HG03354 (cell line): ENCODE measurements at regions not wholly inside any gene's neighbourhood (a gene's known extent, or its start where the extent isn't known, plus 50 kb on each side); places are given as distances from the start of the nearest gene placed in this dataset.
"Not testable (repeated sequence)": the region's sequence is repeated elsewhere in the genome, so short reads cannot be mapped to it uniquely, and the experiment has no call there.

ENCODE experiments used
- ATAC-seq: cut with Tn5 transposase; IDR thresholded peaks from one replicate; pipeline ENCODE4 v1.9.1; 2021; ENCODE audit warnings: mild to moderate bottlenecking; ENCODE audit not compliant: unreplicated experiment, poor library complexity, severe bottlenecking

- ATAC-seq, result no peak
These were observed 67.2 kb upstream of the ZNF527 start for GRCh38 chr19:37303591-37304171.

- ATAC-seq, result no peak
These were observed 66.6 kb upstream of the ZNF527 start for GRCh38 chr19:37304190-37304883.

GRCh38 chr19:37304884-37305255, 66.0 kb upstream of the ZNF527 start:
- no peak for ATAC-seq

DNA sequence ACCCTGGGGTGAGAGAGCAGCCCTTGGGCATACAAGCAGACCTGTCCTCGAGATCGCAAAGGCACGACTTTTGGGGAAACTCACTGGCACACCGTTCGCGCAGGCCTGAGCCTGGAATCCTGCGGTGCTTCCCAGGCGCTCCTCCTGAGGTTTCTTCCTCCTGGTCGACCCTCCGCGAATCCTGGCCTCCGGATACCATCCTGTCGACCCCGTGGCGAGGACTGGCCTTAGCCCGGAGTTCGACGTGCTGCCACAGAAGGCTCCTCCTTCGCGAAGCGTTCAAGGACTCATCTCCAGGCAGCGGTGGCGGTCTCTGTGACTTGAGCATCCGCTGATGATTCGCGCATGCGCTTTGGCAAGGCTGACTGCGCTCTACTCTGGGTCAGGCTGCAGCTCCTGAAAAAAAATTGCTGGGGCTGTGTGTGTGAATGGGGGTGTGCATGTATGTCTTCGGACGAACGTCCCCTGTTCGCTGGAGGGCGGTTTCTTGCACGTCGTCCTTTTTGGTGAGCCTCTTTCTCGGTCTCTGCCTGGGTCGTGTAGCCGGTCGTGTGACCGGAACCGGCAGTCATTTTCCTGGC, 64.4 kb upstream of the ZNF527 start:
- ATAC-seq, result no peak

DNA sequence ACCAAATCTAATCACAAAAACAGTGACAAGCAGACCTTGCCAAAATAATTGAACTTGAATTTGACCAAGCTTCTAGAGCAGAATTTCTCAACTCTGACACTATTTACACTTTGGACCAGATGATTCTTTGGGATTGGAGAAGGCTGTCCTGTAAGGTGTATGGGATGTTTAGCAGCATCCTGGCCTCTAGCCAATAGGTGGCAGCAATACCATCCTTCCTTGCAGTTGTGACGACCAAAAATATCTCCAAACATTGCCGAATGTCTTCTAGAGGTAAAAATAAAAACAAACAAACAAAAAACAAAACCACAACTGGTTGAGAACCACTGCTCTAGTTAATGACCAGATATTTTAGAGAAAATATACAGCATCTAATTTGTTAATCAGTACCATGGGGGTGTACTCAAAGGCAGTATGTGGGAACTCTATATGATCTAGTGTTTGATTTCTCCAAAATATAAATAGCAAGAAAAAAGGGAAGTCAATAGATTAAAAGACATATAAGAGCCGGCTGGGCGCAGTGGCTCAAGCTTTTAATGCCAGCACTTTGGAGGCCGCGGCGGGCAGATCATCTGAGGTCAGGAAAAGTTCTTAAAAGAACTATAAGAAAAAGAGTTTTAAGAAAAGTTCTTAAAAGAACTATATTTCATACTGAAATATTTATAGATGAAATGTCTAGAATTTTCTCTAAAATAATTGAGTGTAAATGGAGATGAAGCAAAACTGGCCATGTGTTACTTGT, 60.9 kb upstream of the ZNF527 start:
- ATAC-seq, result no peak

DNA sequence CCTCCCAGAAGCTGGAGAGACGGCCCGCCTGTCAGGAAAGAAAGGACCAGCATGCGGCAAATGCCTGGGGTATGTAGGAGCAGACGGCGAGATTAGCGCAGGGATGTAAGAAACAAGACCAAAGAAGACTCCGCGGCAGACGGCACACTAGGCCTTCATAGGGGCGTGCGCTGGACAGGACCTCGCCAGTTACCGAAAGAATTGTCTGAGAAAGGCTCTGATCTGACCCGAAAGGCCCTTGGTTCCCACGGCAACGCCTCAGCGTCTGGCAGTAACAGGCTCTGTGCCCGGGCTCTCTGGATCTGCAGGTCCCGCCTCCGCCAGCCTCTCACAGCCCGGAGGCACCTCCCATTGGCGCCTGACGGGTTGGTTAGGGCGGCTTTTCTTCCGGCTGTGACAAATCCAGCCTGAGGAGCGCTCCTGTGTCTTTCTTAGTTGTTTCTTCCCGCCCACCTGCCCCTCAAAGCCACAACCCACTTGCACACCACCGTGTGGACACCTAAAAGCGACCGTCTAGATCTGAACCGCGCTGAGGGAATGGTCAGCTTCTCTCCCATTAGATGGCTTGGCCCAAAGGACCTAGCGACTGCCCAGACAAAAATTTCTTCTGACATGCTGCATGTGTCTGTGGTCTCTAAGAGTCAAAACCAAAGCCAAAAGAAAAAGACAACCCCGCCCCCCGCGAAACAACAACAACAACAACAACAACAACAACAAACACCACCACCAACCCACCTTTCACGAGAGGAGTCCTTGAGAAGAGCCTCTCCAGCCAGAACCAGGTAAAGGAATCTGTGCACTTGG, 58.2 kb upstream of the ZNF527 start:
- ATAC-seq, result not testable (repeated sequence)

DNA sequence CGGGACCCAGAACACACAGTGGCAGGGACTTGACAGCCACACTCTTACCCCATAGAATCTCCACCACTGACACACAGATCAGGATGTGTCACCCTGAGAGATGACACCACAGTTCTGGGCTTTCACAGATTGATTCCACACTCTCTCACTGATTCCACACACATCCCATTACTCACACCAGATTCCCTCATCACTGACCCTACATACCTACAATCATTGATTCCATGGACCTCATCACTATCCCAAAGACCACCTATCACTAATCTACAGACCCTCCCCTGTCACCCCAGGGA, 57.6 kb upstream of the ZNF527 start:
- ATAC-seq, result no peak

DNA sequence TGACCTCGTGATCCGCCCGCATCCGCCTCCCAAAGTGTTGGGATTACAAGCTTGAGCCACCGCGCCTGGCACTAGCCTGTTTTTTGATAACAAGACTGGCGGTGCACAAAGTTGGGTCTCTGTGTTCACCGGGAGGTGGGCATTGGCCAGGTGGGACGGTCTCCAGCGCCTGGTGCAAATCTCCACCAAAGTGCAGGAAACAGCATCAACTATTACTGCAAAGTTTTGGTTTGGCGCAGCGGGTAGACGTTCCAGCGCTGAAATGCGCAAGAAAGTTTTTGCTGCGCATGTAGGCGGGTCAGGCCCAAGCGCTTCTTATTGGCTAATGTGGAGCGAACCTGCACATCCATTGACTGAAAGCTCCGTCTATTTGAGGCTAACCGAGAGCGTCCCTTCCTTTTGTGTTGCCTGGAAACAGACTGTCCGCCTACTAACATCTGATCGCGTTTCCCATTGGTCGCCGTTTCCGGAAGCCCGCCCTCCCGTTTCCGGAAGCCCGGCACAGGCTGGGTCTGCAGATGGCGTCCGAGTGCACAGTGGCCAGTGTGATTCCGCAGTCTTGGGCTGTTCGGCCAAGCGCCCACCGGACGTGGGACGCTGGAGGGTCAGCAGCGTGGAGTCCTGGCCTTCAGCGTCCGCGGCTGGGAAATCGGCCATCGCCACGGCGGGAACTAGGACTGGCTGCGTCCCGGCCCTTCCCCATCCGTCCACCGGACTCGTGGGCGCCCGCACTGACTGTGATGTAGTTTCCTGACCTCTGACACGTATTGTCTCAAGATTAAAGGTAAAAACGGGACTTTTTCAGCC, 53.3 kb upstream of the ZNF527 start:
- ATAC-seq, result peak; percentile 97

DNA sequence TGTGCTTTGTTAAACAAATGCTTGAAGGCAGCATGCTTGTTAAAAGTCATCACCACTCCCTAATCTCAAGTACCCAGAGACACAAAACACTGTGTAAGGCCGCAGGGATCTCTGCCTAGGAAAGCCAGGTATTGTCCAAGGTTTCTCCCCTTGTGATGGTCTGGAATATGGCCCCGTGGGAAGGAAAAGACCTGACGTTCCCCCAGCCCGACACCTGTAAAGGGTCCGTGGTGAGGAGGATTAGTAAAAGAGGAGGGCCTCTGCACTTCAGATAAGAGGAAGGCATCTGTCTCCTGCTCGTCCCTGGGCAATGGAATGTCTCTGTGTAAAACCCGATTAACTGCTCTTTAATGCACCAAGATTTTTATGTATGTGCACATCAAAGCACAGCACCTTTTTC, 49.9 kb upstream of the ZNF527 start:
- not testable (repeated sequence) for ATAC-seq
